ENCODE measurements at regions not wholly inside any gene's neighbourhood (a gene's known extent, or its start where the extent isn't known, plus 50 kb on each side); places are given as distances from the start of the nearest gene placed in this dataset.

GRCh38 chr10:4514445-4515108 lies 311.4 kb upstream of the AKR1E2 start:
- Histone ChIP-seq H3K4me2 (ENCODE audit: insufficient read depth, low read length) (no peak overlapping the region), H3K4me1 (ENCODE audit: insufficient read depth, low read length) (no peaks in the 10 kb centered on the region; the same call in 1 of the 2 replicates), H3K4me3 (ENCODE audit: low read depth in 1 of 2, low read length in 2 of 2) (no peak overlapping the region), H3K36me3 (ENCODE audit: insufficient read depth, low read length) (no peaks in the 10 kb centered on the region), H4K20me1 (ENCODE audit: insufficient read depth, low read length) (no peaks in the 10 kb centered on the region), H3K27me3 (ENCODE audit: insufficient read depth, low read length, poor library complexity) (no peaks in the 10 kb centered on the region), H3K79me2 (ENCODE audit: insufficient read depth, low read length) (no peaks in the 10 kb centered on the region), H3K9me3 (ENCODE audit: insufficient read depth, low read length, severe bottlenecking) (no peaks in the 10 kb centered on the region), H3K9ac (ENCODE audit: low read depth, low read length) (no peak overlapping the region), H3K27ac (ENCODE audit: low read length) (no peak overlapping the region), H2AFZ (ENCODE audit: low read depth, low read length) (no peak overlapping the region)
- ATAC-seq (ENCODE audit: insufficient read depth, low read depth) (no peak), DNase-seq (no peak)
- TF ChIP-seq, protein P1, sequence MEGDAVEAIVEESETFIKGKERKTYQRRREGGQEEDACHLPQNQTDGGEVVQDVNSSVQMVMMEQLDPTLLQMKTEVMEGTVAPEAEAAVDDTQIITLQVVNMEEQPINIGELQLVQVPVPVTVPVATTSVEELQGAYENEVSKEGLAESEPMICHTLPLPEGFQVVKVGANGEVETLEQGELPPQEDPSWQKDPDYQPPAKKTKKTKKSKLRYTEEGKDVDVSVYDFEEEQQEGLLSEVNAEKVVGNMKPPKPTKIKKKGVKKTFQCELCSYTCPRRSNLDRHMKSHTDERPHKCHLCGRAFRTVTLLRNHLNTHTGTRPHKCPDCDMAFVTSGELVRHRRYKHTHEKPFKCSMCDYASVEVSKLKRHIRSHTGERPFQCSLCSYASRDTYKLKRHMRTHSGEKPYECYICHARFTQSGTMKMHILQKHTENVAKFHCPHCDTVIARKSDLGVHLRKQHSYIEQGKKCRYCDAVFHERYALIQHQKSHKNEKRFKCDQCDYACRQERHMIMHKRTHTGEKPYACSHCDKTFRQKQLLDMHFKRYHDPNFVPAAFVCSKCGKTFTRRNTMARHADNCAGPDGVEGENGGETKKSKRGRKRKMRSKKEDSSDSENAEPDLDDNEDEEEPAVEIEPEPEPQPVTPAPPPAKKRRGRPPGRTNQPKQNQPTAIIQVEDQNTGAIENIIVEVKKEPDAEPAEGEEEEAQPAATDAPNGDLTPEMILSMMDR (IDR thresholded peaks at IDR 0.05; ENCODE audit: borderline replicate concordance, extremely low read depth, low read length, poor library complexity, severe bottlenecking): no peak
- TF ChIP-seq EZH2 (IDR thresholded peaks at IDR 0.05; ENCODE audit: borderline replicate concordance, low read depth, low read length, severe bottlenecking): no peak

DNA sequence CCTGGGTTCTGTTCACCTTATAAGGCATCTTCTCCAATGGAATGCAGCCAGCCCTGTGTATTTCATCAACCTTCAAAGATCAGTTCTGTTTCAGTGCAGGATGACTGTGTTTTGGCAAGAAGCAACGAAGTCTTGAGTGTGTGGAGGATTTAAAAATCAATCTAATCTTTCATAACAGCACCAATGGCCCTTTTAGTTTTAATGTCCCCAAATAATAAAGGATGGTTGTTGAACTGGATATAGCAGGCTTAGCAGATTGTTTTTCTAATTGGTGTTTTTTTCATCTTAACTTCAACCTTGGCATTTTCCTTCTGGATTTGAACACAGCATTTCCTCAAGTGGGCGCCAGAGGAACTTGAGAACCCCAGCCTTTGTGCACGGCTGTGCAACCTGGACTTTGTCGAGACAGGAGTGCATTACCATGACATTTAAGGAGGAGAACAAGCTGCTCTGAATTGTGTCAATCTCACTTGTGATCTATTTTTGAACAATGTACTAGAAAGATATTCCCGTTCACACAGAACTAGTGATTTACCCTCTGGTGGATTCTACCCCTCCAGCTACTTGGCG lies 313.3 kb upstream of the AKR1E2 start:
- Histone ChIP-seq H2AFZ (ENCODE audit: low read depth, low read length) (no peak overlapping the region), H3K79me2 (ENCODE audit: insufficient read depth, low read length) (no peaks in the 10 kb centered on the region), H4K20me1 (ENCODE audit: insufficient read depth, low read length) (no peaks in the 10 kb centered on the region), H3K4me3 (ENCODE audit: low read depth in 1 of 2, low read length in 2 of 2) (no peak overlapping the region), H3K4me1 (ENCODE audit: insufficient read depth, low read length) (peaks cover 3% of the 10 kb centered on the region; the same call in 1 of the 2 replicates), H3K9me3 (ENCODE audit: insufficient read depth, low read length, severe bottlenecking) (no peaks in the 10 kb centered on the region), H3K27me3 (ENCODE audit: insufficient read depth, low read length, poor library complexity) (no peaks in the 10 kb centered on the region), H3K4me2 (ENCODE audit: insufficient read depth, low read length) (no peak overlapping the region), H3K27ac (ENCODE audit: low read length) (no peak overlapping the region), H3K9ac (ENCODE audit: low read depth, low read length) (no peak overlapping the region), H3K36me3 (ENCODE audit: insufficient read depth, low read length) (no peaks in the 10 kb centered on the region)
- DNase-seq (peak; percentile 41), ATAC-seq (ENCODE audit: insufficient read depth, low read depth) (no peak)
- no peak for TF ChIP-seq EZH2 (IDR thresholded peaks at IDR 0.05; ENCODE audit: borderline replicate concordance, low read depth, low read length, severe bottlenecking)
- TF ChIP-seq, protein P1 (IDR thresholded peaks at IDR 0.05; ENCODE audit: borderline replicate concordance, extremely low read depth, low read length, poor library complexity, severe bottlenecking): peak; percentile 56

GRCh38 chr10:4512196-4512595 lies 313.8 kb upstream of the AKR1E2 start:
- no peak overlapping the region for H3K27ac ChIP-seq (ENCODE audit: low read length)
- no peaks in the 10 kb centered on the region for H3K9me3 ChIP-seq (ENCODE audit: insufficient read depth, low read length, severe bottlenecking)
- H3K4me2 ChIP-seq (ENCODE audit: insufficient read depth, low read length): no peak overlapping the region
- H3K36me3 ChIP-seq (ENCODE audit: insufficient read depth, low read length): no peaks in the 10 kb centered on the region
- no peak for ATAC-seq (ENCODE audit: insufficient read depth, low read depth)
- TF ChIP-seq, protein P1 (IDR thresholded peaks at IDR 0.05; ENCODE audit: borderline replicate concordance, extremely low read depth, low read length, poor library complexity, severe bottlenecking): no peak
- TF ChIP-seq EZH2 (IDR thresholded peaks at IDR 0.05; ENCODE audit: borderline replicate concordance, low read depth, low read length, severe bottlenecking): no peak
- peaks cover 3% of the 10 kb centered on the region; the same call in 1 of the 2 replicates for H3K4me1 ChIP-seq (ENCODE audit: insufficient read depth, low read length)
- H4K20me1 ChIP-seq (ENCODE audit: insufficient read depth, low read length): no peaks in the 10 kb centered on the region
- H2AFZ ChIP-seq (ENCODE audit: low read depth, low read length): no peak overlapping the region
- H3K4me3 ChIP-seq (ENCODE audit: low read depth in 1 of 2, low read length in 2 of 2): no peak overlapping the region
- no peak for DNase-seq
- H3K79me2 ChIP-seq (ENCODE audit: insufficient read depth, low read length): no peaks in the 10 kb centered on the region
- no peaks in the 10 kb centered on the region for H3K27me3 ChIP-seq (ENCODE audit: insufficient read depth, low read length, poor library complexity)
- H3K9ac ChIP-seq (ENCODE audit: low read depth, low read length): no peak overlapping the region

Data from DND-41 (cell line).